Astrocyte (in vitro differentiated cells and primary cell): ENCODE measurements at regions not wholly inside any gene's neighbourhood (a gene's known extent, or its start where the extent isn't known, plus 50 kb on each side); places are given as distances from the start of the nearest gene placed in this dataset.

Experiments used
- CTCF ChIP-seq: IDR thresholded peaks from 2 replicates; pipeline ENCODE4 v1.5.1; 2011; ENCODE audit warnings: low read depth, mild to moderate bottlenecking, inconsistent platforms, low read length, moderate library complexity; ENCODE audit not compliant: insufficient read depth
- EZH2 ChIP-seq: IDR thresholded peaks from 2 replicates; pipeline ENCODE4 v1.6.1; 2012; ENCODE audit warnings: mild to moderate bottlenecking, low read length, inconsistent platforms; ENCODE audit not compliant: insufficient read depth

GRCh38 chr6:137952247-137952646, 85.2 kb downstream of the TNFAIP3 start:
- TF ChIP-seq CTCF = no peak
- TF ChIP-seq EZH2 = no peak
